Suprapubic skin (tissue), 2 donors: ENCODE measurements at regions not wholly inside any gene's neighbourhood (a gene's known extent, or its start where the extent isn't known, plus 50 kb on each side); places are given as distances from the start of the nearest gene placed in this dataset.

Experiments used
- EP300 ChIP-seq: sonication (generic); formaldehyde crosslinking; IDR thresholded peaks from one replicate; pipeline ENCODE4 v1.6.1; 2017; ENCODE audit warnings: antibody characterized with exemption
- POLR2A ChIP-seq, 2 donors: fragments of 450-650 bp; IDR thresholded peaks; one replicate each; pipeline ENCODE4 v1.6.1; 2017; ENCODE audit warnings: antibody characterized with exemption in 2 of 2, mild to moderate bottlenecking in 2 of 2, moderate library complexity in 2 of 2

DNA sequence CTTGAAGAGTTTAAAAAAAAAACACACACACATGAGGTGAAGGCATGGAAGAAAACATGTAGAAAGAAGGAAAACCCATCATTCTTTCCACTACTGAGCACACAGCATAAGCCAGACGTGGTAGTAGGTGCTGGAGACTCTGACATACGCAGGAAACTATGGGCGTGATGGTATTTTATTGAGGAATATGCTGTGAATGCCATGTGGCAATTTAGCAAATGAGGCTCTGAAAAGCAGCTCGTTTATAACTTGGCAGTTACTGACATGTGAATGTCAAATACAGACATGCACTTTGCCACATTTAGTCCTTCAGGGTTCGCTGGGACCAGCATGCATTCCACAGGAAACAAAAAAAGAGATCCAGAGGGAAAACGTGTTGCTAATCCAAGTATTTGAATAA, 74.3 kb upstream of the IFNAR2 start:
- no peak for TF ChIP-seq POLR2A (IDR thresholded peaks at IDR 0.05)
- no peak for TF ChIP-seq EP300
